ENCODE measurements at regions not wholly inside any gene's neighbourhood (a gene's known extent, or its start where the extent isn't known, plus 50 kb on each side); places are given as distances from the start of the nearest gene placed in this dataset.

DNA sequence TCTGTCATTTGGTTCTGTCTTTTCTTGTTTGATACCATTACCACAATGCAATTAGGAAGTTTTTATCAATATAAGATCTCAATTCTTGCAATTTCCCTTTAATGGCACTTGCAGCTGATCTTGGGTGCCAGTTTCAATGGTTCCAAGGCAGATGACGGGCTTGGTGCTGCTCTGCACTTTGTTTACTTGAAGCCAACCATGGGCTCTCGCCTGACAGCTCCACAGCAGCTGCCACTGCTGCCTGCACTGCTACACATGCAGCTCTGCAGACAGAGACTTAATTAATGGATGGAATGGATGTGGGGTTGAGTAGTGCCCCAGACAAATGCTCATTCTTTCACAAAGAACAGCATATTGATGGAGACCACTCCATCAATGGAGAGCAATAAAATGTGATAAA lies 1024.3 kb upstream of the EPHA7 start:
- DNase-seq (ENCODE audit: low read depth, low spot score): no peak
- no peak overlapping the region for H3K4me3 ChIP-seq (ENCODE audit: low read length)

DNA sequence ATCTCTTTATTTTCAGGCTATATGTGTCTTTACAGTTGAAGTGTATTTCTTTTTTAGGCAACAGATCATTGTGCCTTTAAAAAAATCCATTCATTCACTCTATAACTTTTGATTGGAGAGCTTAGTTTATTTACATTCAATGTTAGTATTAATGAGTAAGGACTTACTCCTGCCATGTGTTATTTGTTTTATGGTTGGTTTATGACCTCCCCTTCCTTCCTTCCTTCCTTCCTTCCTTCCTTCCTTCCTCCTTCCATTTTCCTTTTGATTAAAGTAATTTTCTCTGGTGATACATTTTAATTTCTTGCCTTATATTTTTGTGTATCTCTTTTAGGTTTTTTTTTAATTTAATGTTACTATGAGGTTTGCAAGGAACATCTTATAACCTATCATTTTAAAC lies 1005.3 kb upstream of the EPHA7 start:
- no peak overlapping the region for H3K4me3 ChIP-seq (ENCODE audit: low read length)
- no peak for DNase-seq (ENCODE audit: low read depth, low spot score)

DNA sequence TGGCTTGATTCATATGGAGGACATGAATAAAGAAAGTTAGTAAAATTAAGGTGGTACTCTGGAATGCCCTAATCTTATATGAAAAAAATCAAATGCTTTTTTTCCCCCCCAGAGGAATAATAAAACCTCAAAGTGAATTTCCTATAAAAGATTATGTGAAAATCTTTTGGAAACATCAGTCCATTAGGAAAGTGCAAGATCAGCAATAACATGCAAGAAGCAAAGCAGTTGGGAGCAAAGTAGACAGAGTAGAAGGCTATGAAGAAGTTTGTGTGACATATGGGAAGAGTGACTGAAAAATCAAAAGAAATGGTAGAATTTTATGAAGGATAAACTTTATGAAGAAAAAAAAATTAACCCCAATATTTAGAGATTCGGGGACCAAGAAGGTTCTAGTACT lies 998.0 kb upstream of the EPHA7 start:
- H3K4me3 ChIP-seq (ENCODE audit: low read length): no peak overlapping the region
- no peak for DNase-seq (ENCODE audit: low read depth, low spot score)

DNA sequence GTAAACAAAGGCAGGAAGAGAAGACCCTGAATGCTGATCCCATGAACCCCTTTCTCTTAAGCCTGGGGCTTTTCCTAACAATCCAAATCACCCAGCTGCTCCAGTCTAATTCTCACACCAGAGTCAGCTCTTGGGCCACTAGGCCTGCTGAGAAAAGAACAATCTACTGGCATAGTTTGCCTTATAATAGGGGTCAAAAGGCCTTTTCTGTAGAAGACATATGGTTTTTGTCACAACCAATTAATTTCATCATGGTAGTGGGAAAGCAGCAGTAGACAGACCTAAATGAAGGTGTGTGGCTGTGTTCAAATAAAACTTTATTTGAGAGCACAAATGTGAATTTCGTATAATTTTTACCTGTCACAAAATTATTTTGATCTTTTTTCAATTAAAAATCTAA lies 994.7 kb upstream of the EPHA7 start:
- DNase-seq (ENCODE audit: low read depth, low spot score): no peak
- H3K4me3 ChIP-seq (ENCODE audit: low read length): no peak overlapping the region

DNA sequence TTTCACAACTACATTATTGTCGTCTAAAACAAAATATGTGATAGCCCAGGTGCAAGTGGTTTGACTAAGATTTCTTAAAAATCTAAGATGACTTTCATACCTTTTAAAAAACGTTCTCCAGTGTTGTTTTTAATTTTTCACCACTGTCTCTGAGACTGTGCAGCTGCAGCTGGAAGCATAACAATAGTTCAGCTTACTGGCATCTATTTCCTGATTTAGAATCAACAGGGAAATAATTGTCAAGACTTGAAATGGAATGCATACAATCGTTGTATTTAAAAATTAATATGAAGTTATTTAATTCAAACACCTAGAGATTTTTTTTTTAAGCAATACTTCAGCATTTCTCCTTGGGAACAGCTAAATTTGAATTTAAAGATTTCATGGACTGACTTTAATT lies 982.0 kb upstream of the EPHA7 start:
- no peak overlapping the region for H3K4me3 ChIP-seq (ENCODE audit: low read length)
- DNase-seq (ENCODE audit: low read depth, low spot score): no peak

DNA sequence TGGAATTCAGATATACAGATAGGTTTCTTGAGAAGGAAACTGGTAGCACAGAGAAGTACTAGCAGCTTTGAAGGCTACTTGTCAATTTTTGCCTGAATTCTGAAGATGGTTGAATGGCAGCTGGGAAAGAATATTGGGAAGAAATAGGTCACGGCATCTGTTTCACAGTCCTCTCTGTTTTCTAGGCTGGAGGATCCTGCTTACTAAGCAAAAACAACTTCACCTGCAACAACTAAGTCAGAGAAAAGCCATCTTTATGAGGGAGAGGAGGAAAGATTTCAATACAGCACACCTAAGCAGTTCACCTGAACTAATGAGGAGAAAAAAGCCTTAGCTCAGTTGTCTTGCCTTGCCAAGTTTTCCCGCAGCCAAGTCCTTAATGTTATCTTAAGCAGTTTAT lies 975.5 kb upstream of the EPHA7 start:
- no peak overlapping the region for H3K4me3 ChIP-seq (ENCODE audit: low read length)
- DNase-seq (ENCODE audit: low read depth, low spot score): no peak

DNA sequence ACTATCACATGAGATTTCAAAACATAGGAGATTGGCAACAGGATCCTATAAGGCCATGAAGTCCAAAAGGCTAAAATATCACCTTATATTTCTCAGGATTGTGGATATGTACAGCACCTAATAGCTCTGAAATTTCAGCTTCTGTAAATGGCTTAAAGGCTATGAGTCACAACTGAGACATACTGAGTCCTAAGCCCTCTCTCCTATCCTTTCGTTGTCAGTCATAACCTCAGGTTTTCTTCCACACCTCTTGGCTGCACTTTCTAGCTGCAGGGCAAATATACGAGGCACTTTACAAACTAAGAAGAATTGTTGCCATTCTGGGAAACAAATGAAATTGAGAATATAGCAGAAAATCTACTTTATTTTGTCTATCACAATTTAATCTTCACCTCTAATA lies 969.9 kb upstream of the EPHA7 start:
- no peak overlapping the region for H3K4me3 ChIP-seq (ENCODE audit: low read length)
- no peak for DNase-seq (ENCODE audit: low read depth, low spot score)

DNA sequence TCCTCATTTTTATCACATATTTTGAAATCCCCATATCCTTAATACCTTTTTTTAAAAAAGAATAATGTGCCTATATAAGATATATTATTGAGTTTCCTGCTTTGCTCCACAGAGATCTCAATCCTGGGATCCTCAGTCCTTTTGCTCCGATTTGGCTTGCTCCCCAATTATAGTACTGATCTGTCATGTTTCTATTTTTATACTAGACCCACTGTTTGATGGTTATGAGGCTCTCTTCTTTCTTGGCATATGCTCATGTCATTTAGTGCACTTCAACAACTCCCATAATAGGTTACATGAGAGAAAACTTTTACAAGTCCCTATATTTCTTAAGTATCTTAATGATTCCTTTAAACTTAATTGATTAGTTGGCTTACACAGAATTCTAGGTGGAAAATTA lies 958.5 kb upstream of the EPHA7 start:
- H3K4me3 ChIP-seq (ENCODE audit: low read length): no peak overlapping the region
- DNase-seq (ENCODE audit: low read depth, low spot score): no peak

DNA sequence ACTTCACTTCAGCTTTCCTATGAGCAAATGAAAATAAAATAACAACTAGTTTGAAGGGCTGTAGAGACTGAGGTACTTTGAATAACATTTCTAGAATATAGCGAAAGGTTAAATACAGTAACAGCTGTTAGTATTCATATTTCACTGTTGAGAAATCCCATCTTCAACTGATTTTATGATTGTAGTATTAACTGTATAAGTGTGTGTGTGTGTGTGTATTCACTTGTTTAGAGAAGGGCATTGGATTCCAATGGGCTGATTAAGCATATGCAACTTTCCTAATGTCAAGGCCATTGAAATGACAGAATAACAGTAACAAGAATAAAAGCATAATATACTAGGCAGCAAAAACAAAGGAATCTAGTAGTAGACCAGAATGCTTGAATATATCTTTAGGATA lies 957.5 kb upstream of the EPHA7 start:
- DNase-seq (ENCODE audit: low read depth, low spot score): no peak
- no peak overlapping the region for H3K4me3 ChIP-seq (ENCODE audit: low read length)

DNA sequence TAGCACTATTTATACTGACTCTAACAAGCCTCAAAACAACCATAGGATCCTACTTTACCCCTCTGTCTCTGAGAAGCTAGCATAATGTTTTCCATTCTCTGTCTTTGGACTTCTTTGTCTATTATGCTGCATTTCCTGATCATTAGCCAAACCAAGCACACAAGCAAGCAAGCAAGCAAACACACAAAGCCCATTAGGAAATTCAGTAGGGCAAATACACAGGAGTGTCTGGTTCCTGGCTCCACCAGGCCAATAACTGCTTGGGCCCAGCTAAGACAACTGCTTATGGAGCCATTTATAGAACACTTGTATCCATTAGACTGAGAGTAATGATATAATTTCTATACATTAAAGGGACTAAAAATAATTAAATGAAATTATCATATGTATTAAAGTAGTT lies 952.9 kb upstream of the EPHA7 start:
- no peak for DNase-seq (ENCODE audit: low read depth, low spot score)
- H3K4me3 ChIP-seq (ENCODE audit: low read length): no peak overlapping the region

DNA sequence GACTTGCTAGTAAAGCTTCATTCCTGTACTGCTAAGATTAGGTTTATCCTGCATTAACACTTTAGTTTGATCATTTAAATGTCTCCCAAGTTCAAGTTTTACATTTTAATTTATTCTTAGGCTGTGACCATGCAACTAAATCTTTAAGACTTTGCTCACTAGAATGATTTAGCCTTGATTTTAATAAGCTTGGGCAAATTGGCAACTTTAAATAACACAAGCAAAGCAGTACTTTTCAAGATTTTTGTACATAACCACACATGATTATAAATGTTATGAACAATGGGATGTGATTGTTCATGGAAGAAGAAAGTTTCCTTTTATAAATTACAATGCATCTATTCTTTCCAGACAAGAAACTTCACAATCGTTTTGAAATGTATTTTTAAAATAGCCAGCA lies 948.0 kb upstream of the EPHA7 start:
- H3K4me3 ChIP-seq (ENCODE audit: low read length): no peak overlapping the region
- no peak for DNase-seq (ENCODE audit: low read depth, low spot score)

DNA sequence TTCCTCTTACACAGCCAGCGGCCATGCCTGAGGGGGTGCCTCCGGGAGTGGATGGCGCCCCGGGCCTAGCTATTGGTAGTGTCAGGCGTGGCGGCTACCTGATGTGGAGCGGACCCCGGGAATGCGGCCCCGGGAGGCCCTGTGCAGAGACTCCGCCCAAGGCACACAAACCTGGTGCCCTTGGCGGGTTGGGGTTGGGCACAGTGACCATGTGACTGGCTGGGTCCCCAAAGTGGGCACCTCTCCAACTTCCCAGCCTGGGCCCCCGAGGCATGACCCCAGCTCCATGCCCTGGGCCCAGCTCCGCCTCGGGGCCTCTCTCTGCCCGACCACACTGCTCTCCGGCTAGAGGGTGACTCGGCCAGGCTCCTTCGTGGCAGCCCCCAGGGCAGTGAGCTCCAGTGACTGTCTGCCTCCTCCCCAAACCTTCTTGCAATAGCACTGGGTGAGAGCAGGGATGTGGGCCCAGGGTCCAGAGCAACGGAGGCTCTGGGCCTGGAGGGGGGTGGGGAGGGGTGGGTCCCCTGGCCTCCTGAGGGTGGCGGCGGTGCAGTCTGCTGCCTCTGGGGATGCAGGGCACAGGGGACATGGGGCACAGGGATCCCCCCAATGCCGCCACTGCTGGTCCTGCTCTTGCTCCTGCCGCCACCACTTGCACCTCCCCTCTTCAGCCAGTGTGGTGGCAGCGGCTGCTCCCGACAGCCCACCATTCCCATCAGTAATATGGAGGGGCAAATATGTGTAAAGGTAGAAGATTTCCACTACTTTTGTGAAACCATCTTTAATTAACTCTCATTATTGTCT lies 942.9 kb upstream of the EPHA7 start:
- no peak overlapping the region for H3K4me3 ChIP-seq (ENCODE audit: low read length)
- no peak for DNase-seq (ENCODE audit: low read depth, low spot score)

DNA sequence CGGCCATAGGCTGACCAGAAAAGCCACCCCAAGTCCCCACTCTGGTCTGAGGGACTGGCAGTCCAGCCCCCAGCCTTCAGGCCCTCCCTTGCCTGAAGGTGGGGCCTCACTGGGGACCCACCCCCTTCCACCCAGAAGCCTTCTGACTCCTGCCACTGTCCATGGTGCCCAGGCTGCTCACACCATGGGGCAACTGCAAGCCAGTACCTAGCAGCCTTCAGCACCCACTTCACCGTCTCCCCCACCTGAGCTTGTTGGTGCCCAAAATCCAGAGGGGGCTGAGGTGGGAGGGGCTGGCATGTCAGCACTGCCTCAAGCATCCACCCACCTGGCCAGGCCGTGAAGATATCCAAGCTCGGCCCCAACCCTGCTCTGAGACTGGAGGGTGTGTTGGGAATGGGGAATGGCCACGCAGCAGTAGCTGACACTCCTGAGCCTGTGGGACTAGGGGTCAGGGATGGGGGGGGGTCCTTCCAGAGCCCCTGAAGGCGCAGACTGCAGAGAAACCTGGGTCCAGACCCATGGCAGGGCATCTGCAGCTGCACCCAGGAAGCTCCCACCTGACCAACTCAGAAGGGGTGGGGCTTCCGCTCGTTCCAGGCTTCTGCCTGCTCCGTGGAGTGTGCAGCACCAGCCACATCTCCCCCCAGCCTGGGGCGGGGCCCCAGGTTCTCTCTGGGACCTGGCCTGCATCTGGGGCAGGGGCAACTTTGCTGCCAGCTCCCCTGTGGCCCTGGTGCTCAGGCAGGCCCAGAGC lies 942.1 kb upstream of the EPHA7 start:
- no peak for DNase-seq (ENCODE audit: low read depth, low spot score)
- H3K4me3 ChIP-seq (ENCODE audit: low read length): no peak overlapping the region

DNA sequence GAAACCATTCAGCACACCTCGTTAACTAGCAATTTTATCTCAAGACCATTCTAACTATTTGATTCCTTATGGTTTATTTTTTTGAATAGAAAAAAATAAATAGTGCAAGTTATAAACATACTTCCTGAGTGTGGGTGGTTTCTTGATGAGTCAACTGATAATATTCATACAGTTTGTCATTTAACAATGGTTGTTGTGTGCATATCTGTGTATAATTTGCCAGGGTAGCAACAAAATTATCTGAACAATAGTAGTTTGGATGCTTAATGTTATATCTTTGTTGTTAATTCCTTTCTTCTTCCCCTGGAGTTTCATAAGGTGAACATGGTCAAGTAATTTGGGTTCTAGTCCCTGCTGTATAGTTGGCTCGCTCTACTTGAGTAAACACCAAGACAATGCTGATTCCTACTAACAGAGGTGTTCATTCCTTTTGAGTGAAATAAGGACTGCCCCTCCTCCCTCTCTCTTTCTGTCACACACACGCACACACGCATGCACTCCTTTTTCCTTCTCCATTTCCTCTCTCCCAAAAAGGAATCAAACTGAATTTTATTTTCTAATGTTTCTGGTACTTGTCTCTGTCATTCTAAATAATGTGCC lies 938.1 kb upstream of the EPHA7 start:
- no peak overlapping the region for H3K4me3 ChIP-seq (ENCODE audit: low read length)
- DNase-seq (ENCODE audit: low read depth, low spot score): no peak

DNA sequence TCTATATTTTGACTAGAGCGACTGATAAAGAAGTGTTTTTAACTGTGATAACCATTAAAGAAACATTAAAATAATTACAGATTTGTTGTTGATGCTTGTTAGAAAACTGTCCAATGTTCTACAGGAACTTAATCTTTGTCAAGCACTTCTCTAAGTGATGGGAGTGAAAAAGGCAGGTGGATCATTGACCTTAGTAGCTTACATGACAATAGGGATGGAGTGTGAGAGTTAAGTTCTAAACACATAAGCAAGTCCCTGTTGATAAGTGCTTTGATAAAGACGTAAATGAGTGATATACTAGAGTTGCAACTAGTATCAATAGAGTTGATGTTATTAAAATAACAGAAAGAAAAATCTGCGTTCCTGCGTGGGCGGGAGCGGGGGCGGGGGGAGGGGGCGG lies 931.5 kb upstream of the EPHA7 start:
- H3K4me3 ChIP-seq (ENCODE audit: low read length): no peak overlapping the region
- DNase-seq (ENCODE audit: low read depth, low spot score): no peak

DNA sequence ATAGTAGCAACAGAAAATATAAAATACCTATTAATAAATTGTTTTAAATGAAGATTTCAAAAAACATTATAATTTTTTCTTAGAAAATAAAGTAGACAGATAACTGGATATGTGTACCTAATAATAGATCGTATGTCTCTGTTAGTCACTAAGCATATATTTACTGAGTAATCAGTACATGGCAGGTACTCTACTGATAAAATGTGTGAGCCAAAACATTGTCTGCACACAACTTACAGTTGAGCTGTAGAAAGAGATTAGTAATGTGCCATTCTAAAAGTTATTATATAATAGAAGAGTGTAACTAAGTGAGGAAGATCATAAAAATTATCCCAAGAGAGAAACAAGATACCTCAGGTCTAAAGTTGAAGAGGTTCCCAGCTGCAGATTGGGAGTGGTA lies 929.9 kb upstream of the EPHA7 start:
- no peak for DNase-seq (ENCODE audit: low read depth, low spot score)

DNA sequence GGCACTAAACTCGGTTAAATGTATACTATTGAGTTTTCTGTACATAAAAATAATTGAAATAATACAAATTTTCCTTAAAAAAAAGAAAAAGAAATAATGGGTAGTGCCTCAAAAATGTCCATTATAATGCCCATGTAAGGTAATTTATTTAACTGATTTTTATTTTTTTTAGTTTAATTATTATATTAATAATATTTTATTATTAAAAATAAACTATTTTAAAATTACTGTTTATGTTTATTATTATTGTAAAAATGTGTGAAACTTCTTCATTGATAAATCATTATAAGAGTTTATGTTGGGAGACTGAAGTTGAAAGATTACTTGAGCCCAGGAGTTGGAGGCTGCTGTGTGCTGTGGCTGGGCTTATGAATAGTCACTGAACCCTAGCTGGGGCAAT lies 925.5 kb upstream of the EPHA7 start:
- DNase-seq (ENCODE audit: low read depth, low spot score): no peak

More for the DNA sequence above, 929.9 kb upstream of the EPHA7 start:
- H3K4me3 ChIP-seq (ENCODE audit: low read length): no peak overlapping the region

DNA sequence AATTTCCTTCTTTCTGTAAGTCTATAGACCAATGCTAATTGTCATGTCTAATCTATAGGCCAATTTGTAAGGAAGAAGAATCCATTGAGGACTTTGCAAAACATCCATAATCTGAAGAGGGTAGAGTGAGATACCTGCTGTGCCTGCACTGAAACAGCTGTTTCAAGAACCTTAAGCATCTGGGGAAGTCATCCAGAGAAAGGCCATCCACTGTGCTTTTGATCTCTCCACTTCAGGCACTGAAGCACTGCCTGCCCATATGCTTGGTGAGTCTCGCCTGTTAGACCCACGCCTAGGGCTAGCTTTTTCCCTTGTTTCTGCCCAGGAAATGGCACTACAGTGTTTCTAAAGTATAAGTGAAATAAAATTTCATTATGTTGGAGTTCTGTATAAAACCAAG lies 921.8 kb upstream of the EPHA7 start:
- no peak overlapping the region for H3K4me3 ChIP-seq (ENCODE audit: low read length)
- no peak for DNase-seq (ENCODE audit: low read depth, low spot score)

More for the DNA sequence above, 925.5 kb upstream of the EPHA7 start:
- no peak overlapping the region for H3K4me3 ChIP-seq (ENCODE audit: low read length)

DNA sequence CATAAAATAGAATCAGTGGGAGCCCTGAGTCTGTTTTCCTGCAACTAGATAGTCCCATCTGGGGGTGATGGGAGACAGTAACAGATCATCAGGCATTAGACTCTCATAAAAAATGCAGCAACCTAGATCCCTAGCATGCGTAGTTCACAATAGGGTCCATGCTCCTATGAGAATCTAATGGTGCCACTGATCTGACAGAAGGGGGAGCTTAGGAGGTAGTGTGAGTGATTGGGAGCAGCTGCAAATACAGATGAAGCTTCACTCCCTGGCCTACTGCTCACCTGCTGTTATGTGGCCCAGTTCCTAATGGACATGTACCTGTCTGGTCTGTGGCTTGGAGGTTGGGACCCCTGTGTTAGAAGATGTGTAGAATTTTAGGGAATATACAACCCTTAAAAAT lies 904.5 kb upstream of the EPHA7 start:
- H3K4me3 ChIP-seq (ENCODE audit: low read length): no peak overlapping the region
- no peak for DNase-seq (ENCODE audit: low read depth, low spot score)

DNA sequence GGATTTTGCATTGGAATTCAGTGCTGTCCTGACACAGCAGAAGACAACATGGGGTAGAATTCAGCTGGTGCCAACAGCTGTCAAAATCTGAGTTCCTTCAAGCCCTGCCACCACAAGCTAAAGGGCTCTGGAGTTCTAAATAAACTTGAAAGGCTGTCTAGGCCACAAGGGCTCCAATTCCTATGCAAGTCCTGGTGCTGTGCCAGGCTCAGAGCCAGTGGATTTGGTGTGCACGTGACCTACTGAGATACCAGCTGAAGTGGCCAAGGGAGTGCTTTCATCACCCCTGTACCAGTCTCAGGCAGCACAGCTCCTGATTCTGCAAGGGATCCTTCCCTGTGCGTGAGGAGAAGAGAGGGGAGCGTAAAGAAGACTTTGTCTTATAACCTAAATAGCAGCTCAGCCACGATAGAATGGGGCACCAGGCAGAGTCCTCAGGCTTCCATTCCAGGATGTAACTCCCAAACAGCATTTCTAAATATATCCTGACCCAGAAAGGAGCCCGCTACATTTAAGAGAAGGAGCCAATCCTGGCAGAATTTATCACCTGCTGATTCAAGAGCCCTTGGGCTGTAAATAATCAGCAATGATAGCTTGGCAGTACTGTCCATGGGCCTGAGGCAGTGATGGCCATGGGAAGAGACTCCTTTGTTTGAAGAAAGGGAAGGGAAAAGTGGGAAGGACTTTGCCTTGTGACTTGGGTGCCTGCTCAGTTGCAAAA lies 881.2 kb upstream of the EPHA7 start:
- H3K4me3 ChIP-seq (ENCODE audit: low read length): no peak overlapping the region
- no peak for DNase-seq (ENCODE audit: low read depth, low spot score)
